ENCODE measurements at regions not wholly inside any gene's neighbourhood (a gene's known extent, or its start where the extent isn't known, plus 50 kb on each side); places are given as distances from the start of the nearest gene placed in this dataset.

GRCh38 chr4:141409556-141409955 lies 188.9 kb downstream of the ZNF330 start:
- no peak for DNase-seq

DNA sequence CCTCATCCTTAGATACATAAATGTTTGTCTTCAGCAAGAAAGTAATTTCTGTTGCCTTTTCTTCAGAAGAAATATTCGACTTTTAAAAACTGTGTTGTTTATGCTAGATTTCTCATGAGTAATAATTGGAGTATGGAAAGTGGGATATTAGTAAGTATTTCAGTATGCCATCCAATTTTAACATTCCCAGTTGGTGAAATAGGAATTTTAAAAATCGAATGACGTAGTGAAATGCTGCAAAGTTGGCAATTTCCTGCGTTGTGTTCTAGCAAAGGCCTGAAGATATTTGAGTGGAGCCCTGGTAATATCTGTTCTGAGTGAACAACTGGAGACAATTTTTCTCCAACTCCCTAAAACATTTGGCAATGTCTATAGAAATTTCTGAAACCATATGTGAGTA lies 190.1 kb downstream of the ZNF330 start:
- DNase-seq: no peak

DNA sequence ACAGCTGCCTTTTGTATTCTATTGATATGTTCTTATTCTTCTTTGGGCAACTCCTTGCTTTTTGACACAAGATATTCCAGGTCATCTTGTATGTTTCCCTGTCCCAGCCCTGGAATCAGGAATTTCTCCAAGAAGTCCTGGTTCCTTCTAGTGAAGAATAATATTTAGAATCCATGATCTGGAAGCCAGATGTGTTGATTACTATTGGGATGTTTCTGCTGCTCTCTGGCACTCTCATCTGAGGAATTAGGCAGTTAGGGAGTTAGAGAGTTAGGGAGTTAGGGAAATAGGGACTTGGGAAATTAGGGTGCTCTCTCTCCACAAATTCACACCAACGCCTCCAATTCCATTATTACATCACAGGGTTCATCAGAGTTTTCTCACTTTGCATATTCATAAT lies 191.2 kb downstream of the ZNF330 start:
- no peak for DNase-seq

DNA sequence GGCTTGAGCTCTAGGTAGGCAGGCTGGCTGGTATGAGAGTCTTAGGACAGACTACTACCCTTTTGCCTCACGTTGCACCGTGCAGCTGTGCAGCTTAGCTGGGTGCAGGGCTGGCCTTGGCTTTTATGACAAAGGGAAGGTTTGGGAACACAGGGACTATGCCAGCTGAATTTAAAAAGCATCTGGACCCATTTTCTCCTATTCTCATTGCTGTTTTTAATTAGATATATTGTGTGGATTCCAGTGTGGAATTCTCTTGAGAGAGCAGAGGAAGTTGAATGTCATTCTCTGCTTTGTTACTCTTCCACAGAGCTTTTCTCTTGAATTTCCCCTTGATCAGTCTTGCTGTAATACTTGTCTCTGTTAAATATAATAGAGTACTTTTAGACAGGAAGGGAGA lies 192.7 kb downstream of the ZNF330 start:
- no peak for DNase-seq

- DNase-seq: no peak
Observed at GRCh38 chr4:141415651-141416050, 195.0 kb downstream of the ZNF330 start.

DNA sequence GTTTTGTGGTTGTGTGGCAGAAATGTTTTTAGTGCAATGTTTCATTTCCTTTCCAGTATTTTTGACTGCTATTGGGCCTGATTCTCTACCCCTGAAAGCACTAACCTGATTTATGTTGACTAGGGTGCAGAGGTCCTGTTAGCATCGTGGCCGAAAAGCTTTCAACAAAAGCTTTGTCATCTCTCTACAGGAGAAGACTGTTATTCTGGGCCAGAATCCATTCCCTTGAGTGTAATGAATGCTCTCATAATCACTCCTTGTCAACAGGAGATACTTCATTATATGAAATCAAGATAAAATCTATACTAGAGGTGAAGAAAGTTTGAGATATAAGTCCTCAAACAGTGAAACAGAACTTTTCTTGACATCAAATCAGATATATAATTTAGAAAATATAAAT lies 195.5 kb downstream of the ZNF330 start:
- no peak for DNase-seq

DNA sequence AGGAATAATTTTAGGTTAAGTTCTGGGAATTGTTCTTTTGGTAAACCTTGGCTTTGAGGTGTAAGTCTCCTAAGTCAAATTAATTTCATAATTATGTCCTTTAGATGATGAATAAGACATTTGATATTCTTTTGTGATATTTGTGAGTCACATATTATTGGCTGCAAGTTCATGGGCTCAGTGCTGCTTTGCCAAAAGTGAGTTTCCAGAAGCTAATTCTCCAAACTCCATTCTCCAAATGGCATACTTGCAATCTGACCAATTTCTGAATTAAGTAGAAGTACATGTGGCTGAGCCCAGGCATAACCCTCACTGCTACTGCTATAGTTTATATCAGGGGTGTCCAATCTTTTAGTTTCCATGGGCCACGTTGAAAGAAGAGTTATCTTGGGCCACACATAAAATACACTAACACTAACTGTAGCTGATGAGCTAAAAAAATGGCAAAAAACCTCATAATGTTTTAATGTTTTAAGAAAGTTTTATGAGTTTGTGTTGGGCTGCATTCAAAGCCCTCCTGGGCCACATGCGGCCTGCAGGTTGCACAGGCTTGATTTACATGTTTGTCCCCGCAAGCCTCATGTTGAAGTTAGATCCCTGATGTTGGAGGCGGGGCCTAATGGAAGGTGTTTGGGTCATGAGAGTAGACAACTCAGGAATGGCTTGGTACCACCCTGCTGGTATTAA lies 196.1 kb downstream of the ZNF330 start:
- DNase-seq: no peak

DNA sequence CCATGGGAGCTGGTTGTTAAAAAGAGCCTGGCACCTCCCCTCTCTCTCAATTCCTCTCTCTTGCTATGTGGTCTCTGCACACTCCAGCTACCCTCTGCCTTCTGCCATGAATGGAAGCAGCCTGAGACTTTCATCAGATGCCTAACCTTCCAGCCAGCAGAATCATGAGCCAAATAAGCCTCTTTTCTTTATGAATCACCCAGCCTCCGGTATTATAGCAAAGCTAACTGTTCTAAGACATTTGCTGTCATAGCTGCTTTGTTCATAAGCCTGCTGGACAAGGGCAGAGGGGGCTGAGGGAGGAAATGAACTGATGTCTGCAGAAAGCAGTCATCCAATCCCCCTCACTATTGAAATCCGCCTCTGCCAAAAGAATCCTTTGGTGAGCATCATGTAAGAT lies 196.7 kb downstream of the ZNF330 start:
- DNase-seq: no peak

- no peak for DNase-seq
Observed at GRCh38 chr4:141425124-141425523, 204.4 kb downstream of the ZNF330 start.

DNA sequence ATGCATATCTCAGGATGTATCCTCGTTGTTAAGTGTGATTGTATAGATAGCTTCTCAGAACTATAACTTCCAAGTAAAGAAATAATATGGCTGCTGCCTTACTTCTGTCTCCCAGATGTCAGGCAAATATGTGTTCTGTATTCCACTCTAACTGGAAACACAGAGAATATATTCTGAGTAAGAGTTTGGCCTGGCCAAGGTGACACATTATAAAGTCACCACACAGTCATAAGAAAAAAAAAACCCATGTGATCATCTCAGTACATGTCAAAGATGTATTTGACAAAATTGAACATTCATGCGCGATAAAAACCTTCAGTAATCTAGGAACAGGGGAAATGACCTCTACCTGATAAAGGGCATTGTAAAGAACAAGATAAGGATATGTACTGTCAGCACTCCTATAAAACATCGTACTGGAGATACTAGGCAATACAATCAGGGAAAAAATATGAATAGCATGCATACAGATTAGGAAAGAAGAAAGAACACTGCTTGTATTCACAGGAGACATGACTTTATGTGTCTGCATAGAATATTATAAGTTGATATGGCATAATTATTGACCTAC lies 207.1 kb downstream of the ZNF330 start:
- DNase-seq: no peak

GRCh38 chr4:141429933-141430332 lies 206.4 kb upstream of the IL15 start:
- no peak for DNase-seq

GRCh38 chr4:141430686-141431085 lies 205.7 kb upstream of the IL15 start:
- no peak for DNase-seq

DNA sequence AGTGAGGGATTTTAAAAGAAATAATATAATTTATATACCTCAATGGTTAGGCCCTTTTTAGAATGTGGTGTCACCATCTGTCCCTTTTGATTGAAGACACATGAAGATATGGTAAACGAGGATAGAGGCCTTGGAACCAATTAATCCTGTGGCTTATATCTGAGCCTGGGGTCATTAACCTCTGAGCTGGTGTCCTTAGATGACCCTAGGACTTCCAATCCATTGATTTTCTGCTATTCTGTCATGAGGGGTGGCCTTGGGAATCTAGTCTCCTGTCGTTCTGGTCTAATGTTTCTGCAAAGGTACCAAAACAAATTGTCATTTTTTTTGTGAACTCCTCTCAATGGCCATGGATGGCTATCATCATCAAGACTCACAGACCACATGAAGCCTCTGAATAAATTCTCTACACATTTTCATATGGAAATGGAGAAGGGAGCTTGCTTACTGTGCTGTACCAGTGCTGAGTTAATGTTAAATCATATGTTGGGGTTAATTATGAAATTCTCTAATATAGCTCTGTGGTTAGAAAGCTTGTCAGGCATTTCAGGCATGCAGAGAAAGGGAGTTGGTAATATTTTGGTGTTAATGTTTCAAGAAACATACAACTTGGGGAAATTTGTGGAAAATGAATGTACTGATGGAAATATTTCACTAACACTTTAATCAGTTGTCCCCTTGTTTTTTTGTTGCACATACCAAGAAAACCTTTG lies 204.2 kb upstream of the IL15 start:
- no peak for DNase-seq

- DNase-seq: no peak
Observed at GRCh38 chr4:141435446-141436225, 200.7 kb upstream of the IL15 start.

DNA sequence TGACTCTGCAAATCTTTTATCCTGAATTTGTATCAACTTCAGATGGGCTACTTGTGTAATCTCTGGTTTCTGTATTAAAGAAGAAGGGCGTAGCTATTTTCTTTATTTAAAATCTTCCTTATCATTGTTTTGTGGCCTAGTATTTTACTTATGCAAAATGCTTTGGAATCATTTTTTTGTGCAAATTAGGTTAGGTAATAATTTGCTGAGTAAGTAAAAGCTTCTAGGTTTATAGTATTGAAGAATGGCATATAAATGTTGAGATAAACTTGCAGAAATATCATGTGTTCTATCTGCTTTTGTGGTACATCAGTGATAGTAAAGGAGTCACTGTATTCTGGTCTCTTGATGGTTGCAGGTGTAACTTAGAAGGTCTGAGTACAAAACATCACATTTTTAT lies 197.2 kb upstream of the IL15 start:
- DNase-seq: no peak

DNA sequence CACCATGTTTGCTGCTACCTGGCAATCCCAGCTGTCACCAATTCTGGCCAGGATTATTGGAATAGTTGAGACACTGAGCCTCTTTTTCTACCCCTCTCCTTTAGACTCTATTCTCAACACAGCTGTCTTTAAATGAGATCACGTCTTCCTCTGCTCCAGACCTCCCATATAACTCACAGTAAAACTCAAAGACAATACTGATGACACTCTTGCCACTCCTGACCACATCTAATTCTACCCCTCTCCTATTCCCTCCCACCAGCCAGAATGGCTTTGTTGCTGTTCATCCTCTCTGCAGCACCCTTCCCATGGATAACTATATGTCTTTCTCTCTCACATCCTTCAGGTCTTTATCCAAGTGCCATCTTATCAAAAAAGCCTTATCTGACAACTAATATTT lies 188.6 kb upstream of the IL15 start:
- no peak for DNase-seq

- DNase-seq: no peak
Observed at GRCh38 chr4:141448490-141448889, 187.9 kb upstream of the IL15 start.

GRCh38 chr4:141449927-141450326 lies 186.5 kb upstream of the IL15 start:
- DNase-seq: no peak

DNA sequence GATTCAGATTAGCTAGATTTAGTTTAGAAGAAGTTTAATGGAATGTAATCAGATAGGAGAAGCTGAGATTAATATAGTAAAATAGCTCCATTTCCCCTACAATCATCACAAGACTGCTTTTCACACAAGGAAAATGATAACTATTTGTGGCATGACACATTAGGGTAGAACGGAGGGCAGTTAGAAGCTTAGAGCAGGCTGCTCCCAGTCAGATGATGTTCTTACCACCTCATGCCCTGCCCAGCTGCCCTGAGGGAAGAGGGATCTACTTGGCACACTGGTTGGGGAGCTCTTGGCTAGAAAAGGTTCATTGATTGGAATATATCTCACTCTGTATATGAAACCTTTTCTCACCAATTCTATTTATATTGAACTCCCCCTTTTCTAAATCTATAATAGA lies 180.7 kb upstream of the IL15 start:
- no peak for DNase-seq

DNA sequence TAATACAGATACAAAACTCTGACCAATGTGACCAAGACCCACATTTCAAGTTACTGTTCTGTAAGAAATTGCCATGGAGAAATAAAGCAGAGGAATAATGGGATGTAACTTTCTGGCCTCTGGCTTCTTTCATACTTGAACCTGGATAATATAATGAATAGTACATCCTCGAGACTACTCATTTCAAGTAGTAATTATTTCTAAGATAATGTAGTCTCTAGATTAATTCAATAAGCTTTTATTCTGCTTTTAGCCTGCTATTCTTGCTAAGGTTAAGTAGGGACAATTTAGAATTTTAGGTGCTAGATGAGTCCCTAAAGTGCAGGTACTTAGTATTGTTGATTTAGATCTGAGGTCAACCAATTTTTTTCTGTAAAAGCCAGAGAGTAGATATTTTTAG lies 178.7 kb upstream of the IL15 start:
- no peak for DNase-seq

GRCh38 chr4:141458501-141458900 lies 177.9 kb upstream of the IL15 start:
- no peak for DNase-seq

- DNase-seq: no peak
Observed at GRCh38 chr4:141459020-141459419, 177.4 kb upstream of the IL15 start.

- no peak for DNase-seq
Observed at GRCh38 chr4:141462361-141462760, 174.0 kb upstream of the IL15 start.

- no peak for DNase-seq
Observed at GRCh38 chr4:141463678-141464077, 172.7 kb upstream of the IL15 start.

All from NCI-H2081 (cell line).